ENCODE measurements at regions not wholly inside any gene's neighbourhood (a gene's known extent, or its start where the extent isn't known, plus 50 kb on each side); places are given as distances from the start of the nearest gene placed in this dataset.

DNA sequence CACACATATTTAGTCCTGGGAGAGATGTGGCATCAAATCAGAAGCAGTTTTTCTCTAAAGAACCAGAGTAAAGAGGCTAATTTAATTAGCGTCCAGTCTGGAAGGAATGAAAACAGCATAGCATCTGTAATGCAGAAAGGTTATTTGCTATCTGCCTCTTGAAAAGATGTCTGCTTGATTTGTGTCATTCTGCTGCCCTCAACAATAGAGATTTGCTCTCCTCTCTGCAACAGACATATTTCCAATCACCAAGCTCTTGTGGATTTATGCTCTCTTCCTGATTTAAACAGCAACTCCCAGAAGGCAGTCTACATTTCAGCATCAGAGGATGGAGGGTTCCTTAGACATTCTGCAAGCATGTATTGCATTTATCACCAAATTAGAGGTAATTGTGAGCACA lies 53.5 kb upstream of the AKAP12 start:
- peaks cover 18% of the 10 kb centered on the region for H3K4me1 Mint-ChIP-seq
- H3K27ac Mint-ChIP-seq (ENCODE audit: unreplicated experiment), result no peak overlapping the region
- no peaks in the 10 kb centered on the region for H3K9me3 Mint-ChIP-seq

DNA sequence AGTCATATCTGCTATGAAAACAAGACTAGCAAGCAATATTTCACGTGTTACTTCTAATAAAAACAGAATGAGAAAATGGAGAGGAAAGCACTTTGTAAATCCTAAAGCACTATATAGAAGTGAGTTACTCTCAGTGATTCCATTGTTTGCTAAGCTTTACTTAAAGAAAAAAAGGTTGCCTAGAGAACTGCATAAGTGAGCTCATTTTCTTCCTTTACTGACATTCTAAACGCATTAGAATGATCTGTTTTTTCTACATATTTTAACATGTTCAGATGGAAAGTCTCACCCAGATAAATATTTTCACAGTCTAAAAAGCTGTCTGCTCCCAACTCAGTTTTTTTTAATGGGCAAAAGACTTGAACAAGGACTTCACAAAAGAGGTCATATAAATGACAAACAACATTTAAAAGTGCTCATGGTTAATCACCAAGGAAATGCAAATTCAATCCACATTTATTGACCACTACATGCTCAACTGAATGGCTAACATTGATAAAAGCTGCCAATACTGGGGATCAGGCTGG lies 52.9 kb upstream of the AKAP12 start:
- Mint-ChIP-seq H3K27me3 (ENCODE audit: low read depth) (no peaks in the 10 kb centered on the region), H3K9me3 (no peaks in the 10 kb centered on the region), H3K27ac (ENCODE audit: unreplicated experiment) (no peak overlapping the region), H3K4me1 (peaks cover 18% of the 10 kb centered on the region), H3K4me3 (no peak overlapping the region), H3K36me3 (ENCODE audit: low read depth) (no peaks in the 10 kb centered on the region)
- TF ChIP-seq CTCF (conservative IDR thresholded peaks at IDR 0.05), result no peak
- DNase-seq (ENCODE audit: low read depth, low spot score), result no peak

More for the DNA sequence above, 53.5 kb upstream of the AKAP12 start:
- DNase-seq (ENCODE audit: low read depth, low spot score), result no peak
- TF ChIP-seq CTCF (conservative IDR thresholded peaks at IDR 0.05), result no peak
- Mint-ChIP-seq H3K36me3 (ENCODE audit: low read depth) (no peaks in the 10 kb centered on the region), H3K27me3 (ENCODE audit: low read depth) (no peaks in the 10 kb centered on the region), H3K4me3 (no peak overlapping the region)

Data from neural crest cell (in vitro differentiated cells).